Body of pancreas (tissue), 4 donors: ENCODE measurements at regions not wholly inside any gene's neighbourhood (a gene's known extent, or its start where the extent isn't known, plus 50 kb on each side); places are given as distances from the start of the nearest gene placed in this dataset.
"Not testable (repeated sequence)": the region's sequence is repeated elsewhere in the genome, so short reads cannot be mapped to it uniquely, and the experiment has no call there.

ENCODE experiments used
- POLR2A ChIP-seq, 3 donors: fragments of 450-650 bp; IDR thresholded peaks; one replicate each; pipeline ENCODE4 v1.6.1; 2016; ENCODE audit warnings: antibody characterized with exemption in 3 of 3, mild to moderate bottlenecking in 2 of 3
- TF ChIP-seq, protein P1 (sequence below), 7 experiments: fragments of 450-650 bp in 4 of 7; fragments of 200-600 bp in 3 of 7; sonication (generic) in 3 of 7; IDR thresholded peaks; one replicate each; pipeline ENCODE4 v1.5.1; 2016 to 2019; ENCODE audit warnings: antibody characterized with exemption in 7 of 7

DNA sequence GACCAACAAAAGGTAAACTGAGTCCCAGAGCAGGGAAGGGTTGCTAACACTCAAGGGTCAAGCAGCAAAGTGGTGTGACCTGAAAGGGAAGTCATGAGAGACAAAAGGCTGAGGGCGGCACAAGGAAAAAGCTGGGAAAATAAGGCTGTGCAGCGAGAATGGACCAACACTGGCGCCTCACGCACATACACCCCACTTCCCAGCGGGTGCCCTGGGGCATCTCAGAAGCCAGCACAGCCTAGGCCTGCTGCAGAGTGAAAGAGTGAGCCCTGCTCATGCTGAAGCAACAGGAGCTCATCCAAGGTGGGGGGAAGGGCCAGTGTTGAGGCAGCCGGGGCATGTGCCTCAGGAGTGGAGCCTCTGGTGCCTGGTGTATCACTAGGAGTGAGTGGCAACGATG, 229.8 kb downstream of the SPATA31A1 start:
- TF ChIP-seq, protein P1, sequence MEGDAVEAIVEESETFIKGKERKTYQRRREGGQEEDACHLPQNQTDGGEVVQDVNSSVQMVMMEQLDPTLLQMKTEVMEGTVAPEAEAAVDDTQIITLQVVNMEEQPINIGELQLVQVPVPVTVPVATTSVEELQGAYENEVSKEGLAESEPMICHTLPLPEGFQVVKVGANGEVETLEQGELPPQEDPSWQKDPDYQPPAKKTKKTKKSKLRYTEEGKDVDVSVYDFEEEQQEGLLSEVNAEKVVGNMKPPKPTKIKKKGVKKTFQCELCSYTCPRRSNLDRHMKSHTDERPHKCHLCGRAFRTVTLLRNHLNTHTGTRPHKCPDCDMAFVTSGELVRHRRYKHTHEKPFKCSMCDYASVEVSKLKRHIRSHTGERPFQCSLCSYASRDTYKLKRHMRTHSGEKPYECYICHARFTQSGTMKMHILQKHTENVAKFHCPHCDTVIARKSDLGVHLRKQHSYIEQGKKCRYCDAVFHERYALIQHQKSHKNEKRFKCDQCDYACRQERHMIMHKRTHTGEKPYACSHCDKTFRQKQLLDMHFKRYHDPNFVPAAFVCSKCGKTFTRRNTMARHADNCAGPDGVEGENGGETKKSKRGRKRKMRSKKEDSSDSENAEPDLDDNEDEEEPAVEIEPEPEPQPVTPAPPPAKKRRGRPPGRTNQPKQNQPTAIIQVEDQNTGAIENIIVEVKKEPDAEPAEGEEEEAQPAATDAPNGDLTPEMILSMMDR (IDR thresholded peaks at IDR 0.05): not testable (repeated sequence)
- not testable (repeated sequence) for TF ChIP-seq POLR2A (IDR thresholded peaks at IDR 0.05)
